ENCODE measurements at regions not wholly inside any gene's neighbourhood (a gene's known extent, or its start where the extent isn't known, plus 50 kb on each side); places are given as distances from the start of the nearest gene placed in this dataset.

DNA sequence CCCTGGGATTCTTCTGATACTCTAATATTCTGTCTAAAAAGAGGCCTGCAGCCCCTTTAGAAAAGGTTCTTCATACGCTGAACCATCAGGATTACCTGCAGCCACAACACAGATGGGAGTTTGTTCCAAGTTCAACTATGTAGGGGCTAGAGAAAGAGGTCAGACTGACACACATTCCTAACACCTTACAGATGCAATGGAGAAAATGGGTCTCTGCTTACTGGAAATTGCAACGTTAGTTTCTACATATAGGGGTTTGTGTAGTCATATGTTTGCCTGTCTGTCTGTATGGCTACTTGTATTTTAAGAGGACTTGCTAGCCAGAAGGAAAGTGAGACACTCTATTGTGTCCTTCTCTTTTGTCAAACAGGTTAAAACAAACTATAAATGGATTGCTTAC, 618.5 kb downstream of the INHBA start:
- Histone ChIP-seq H3K27ac (ENCODE audit: low read depth in 2 of 2, low read length in 1 of 2) (no peak overlapping the region), H4K20me1 (ENCODE audit: insufficient read depth) (no peaks in the 10 kb centered on the region), H3K27me3 (ENCODE audit: insufficient read depth) (no peaks in the 10 kb centered on the region), H3K36me3 (replicated peaks in 1 of 2; ENCODE audit: control insufficient read depth in 1 of 2, insufficient read depth in 2 of 2, low read length in 1 of 2) (peaks cover 0 to 6% of the 10 kb centered on the region in 2 experiments), H3F3A (replicated peaks; ENCODE audit: insufficient read depth) (peaks cover 7% of the 10 kb centered on the region), H3K9ac (no peak overlapping the region), H2AFZ (ENCODE audit: low read depth) (no peak overlapping the region), H3K9me3 (peaks cover 8% of the 10 kb centered on the region; the same call in 1 of the 2 replicates), H3K4me3 (ENCODE audit: low read depth in 2 of 2, low read length in 1 of 2) (no peak overlapping the region), H3K4me2 (no peak overlapping the region), H3K79me2 (ENCODE audit: insufficient read depth) (no peaks in the 10 kb centered on the region), H3K4me1 (ENCODE audit: control insufficient read depth in 1 of 2, insufficient read depth in 2 of 2, low read depth in 1 of 2, low read length in 1 of 2) (no peaks in the 10 kb centered on the region), H3K9me2 (no peaks in the 10 kb centered on the region)
- ChIA-PET POLR2A (no interaction called here), CTCF (interaction anchor here (0.8 to 1.0 kb wide), 2 partner anchors 13 to 30 kb away, joined by 3 to 4 read pairs; no protein-coding TSS in a partner anchor)
- TF ChIP-seq EZH2phosphoT487 (IDR thresholded peaks at IDR 0.05; ENCODE audit: borderline replicate concordance, low read depth) (no peak), FOXM1 (IDR thresholded peaks at IDR 0.05; ENCODE audit: low read depth) (no peak), TAF1 (IDR thresholded peaks at IDR 0.05; ENCODE audit: borderline replicate concordance, low read depth, low read length) (no peak), EP300 (IDR thresholded peaks at IDR 0.05; ENCODE audit: borderline replicate concordance in 1 of 2, low read depth in 1 of 2, low read length in 1 of 2) (no peak), POLR2AphosphoS5 (IDR thresholded peaks at IDR 0.05; ENCODE audit: low read depth, low read length) (no peak), FOXJ3 (CRISPR knock-in tag; IDR thresholded peaks at IDR 0.05) (no peak), TCF12 (IDR thresholded peaks at IDR 0.05) (no peak), RFX5 (IDR thresholded peaks at IDR 0.05; ENCODE audit: low read length) (no peak), RXRA (IDR thresholded peaks at IDR 0.05; ENCODE audit: borderline replicate concordance, low read depth) (no peak), SMC3 (IDR thresholded peaks at IDR 0.05; ENCODE audit: low read depth, low read length) (no peak), SIN3A (IDR thresholded peaks at IDR 0.05; ENCODE audit: borderline replicate concordance, low read depth, low read length) (no peak)
- TF ChIP-seq, protein P1, sequence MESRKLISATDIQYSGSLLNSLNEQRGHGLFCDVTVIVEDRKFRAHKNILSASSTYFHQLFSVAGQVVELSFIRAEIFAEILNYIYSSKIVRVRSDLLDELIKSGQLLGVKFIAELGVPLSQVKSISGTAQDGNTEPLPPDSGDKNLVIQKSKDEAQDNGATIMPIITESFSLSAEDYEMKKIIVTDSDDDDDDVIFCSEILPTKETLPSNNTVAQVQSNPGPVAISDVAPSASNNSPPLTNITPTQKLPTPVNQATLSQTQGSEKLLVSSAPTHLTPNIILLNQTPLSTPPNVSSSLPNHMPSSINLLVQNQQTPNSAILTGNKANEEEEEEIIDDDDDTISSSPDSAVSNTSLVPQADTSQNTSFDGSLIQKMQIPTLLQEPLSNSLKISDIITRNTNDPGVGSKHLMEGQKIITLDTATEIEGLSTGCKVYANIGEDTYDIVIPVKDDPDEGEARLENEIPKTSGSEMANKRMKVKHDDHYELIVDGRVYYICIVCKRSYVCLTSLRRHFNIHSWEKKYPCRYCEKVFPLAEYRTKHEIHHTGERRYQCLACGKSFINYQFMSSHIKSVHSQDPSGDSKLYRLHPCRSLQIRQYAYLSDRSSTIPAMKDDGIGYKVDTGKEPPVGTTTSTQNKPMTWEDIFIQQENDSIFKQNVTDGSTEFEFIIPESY (IDR thresholded peaks at IDR 0.05; ENCODE audit: borderline replicate concordance, low read depth): no peak
- TF ChIP-seq, protein P2, sequence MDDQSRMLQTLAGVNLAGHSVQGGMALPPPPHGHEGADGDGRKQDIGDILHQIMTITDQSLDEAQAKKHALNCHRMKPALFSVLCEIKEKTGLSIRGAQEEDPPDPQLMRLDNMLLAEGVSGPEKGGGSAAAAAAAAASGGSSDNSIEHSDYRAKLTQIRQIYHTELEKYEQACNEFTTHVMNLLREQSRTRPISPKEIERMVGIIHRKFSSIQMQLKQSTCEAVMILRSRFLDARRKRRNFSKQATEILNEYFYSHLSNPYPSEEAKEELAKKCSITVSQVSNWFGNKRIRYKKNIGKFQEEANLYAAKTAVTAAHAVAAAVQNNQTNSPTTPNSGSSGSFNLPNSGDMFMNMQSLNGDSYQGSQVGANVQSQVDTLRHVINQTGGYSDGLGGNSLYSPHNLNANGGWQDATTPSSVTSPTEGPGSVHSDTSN (IDR thresholded peaks at IDR 0.05): no peak
- TF ChIP-seq, protein P3, sequence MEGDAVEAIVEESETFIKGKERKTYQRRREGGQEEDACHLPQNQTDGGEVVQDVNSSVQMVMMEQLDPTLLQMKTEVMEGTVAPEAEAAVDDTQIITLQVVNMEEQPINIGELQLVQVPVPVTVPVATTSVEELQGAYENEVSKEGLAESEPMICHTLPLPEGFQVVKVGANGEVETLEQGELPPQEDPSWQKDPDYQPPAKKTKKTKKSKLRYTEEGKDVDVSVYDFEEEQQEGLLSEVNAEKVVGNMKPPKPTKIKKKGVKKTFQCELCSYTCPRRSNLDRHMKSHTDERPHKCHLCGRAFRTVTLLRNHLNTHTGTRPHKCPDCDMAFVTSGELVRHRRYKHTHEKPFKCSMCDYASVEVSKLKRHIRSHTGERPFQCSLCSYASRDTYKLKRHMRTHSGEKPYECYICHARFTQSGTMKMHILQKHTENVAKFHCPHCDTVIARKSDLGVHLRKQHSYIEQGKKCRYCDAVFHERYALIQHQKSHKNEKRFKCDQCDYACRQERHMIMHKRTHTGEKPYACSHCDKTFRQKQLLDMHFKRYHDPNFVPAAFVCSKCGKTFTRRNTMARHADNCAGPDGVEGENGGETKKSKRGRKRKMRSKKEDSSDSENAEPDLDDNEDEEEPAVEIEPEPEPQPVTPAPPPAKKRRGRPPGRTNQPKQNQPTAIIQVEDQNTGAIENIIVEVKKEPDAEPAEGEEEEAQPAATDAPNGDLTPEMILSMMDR (IDR thresholded peaks at IDR 0.05): no peak
- TF ChIP-seq, protein P4, sequence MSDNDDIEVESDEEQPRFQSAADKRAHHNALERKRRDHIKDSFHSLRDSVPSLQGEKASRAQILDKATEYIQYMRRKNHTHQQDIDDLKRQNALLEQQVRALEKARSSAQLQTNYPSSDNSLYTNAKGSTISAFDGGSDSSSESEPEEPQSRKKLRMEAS (IDR thresholded peaks at IDR 0.05; ENCODE audit: low read depth): no peak
- TF ChIP-seq, protein P5, sequence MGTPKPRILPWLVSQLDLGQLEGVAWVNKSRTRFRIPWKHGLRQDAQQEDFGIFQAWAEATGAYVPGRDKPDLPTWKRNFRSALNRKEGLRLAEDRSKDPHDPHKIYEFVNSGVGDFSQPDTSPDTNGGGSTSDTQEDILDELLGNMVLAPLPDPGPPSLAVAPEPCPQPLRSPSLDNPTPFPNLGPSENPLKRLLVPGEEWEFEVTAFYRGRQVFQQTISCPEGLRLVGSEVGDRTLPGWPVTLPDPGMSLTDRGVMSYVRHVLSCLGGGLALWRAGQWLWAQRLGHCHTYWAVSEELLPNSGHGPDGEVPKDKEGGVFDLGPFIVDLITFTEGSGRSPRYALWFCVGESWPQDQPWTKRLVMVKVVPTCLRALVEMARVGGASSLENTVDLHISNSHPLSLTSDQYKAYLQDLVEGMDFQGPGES (IDR thresholded peaks at IDR 0.05; ENCODE audit: low read depth, low read length): no peak
- TF ChIP-seq, protein P6, sequence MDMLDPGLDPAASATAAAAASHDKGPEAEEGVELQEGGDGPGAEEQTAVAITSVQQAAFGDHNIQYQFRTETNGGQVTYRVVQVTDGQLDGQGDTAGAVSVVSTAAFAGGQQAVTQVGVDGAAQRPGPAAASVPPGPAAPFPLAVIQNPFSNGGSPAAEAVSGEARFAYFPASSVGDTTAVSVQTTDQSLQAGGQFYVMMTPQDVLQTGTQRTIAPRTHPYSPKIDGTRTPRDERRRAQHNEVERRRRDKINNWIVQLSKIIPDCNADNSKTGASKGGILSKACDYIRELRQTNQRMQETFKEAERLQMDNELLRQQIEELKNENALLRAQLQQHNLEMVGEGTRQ (IDR thresholded peaks at IDR 0.05; ENCODE audit: borderline replicate concordance, low read depth, low read length): no peak
- TF ChIP-seq, protein P7, sequence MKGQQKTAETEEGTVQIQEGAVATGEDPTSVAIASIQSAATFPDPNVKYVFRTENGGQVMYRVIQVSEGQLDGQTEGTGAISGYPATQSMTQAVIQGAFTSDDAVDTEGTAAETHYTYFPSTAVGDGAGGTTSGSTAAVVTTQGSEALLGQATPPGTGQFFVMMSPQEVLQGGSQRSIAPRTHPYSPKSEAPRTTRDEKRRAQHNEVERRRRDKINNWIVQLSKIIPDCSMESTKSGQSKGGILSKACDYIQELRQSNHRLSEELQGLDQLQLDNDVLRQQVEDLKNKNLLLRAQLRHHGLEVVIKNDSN (IDR thresholded peaks at IDR 0.05; ENCODE audit: borderline replicate concordance, low read depth): no peak
- no peak for DNase-seq
- WGBS (ENCODE audit: low lambda C conversion rate): 57% methylated on average over 2 of the region's 2 CpGs

Measured in SK-N-SH (cell line).